ENCODE measurements at regions not wholly inside any gene's neighbourhood (a gene's known extent, or its start where the extent isn't known, plus 50 kb on each side); places are given as distances from the start of the nearest gene placed in this dataset.
A peak's percentile ranks its signal among the peaks of the same experiment; 100 is the strongest.

GRCh38 chr3:69445498-69445897, 59.6 kb upstream of the FRMD4B start:
- no peak for DNase-seq (ENCODE audit: low read depth in 1 of 2, low spot score in 1 of 2)
- no peak for TF ChIP-seq JUND (IDR thresholded peaks at IDR 0.05; ENCODE audit: low read depth)
- in situ Hi-C loops (cut with HindIII; ENCODE audit: low pct_unique_long_range_greater_than_20kb, low sequenced_read_pairs) = no loop called here

GRCh38 chr3:69445024-69445423, 59.1 kb upstream of the FRMD4B start:
- DNase-seq (ENCODE audit: low read depth in 1 of 2, low spot score in 1 of 2) = no peak
- in situ Hi-C loops (cut with HindIII; ENCODE audit: low pct_unique_long_range_greater_than_20kb, low sequenced_read_pairs) = no loop called here
- TF ChIP-seq JUND (IDR thresholded peaks at IDR 0.05; ENCODE audit: low read depth) = no peak

GRCh38 chr3:69443457-69443920, 57.6 kb upstream of the FRMD4B start:
- in situ Hi-C loops (cut with HindIII; ENCODE audit: low pct_unique_long_range_greater_than_20kb, low sequenced_read_pairs) = no loop called here
- TF ChIP-seq JUND (IDR thresholded peaks at IDR 0.05; ENCODE audit: low read depth) = no peak
- no peak for DNase-seq (ENCODE audit: low read depth in 1 of 2, low spot score in 1 of 2)

GRCh38 chr3:69442771-69443311, 57.0 kb upstream of the FRMD4B start:
- in situ Hi-C loops (cut with HindIII; ENCODE audit: low pct_unique_long_range_greater_than_20kb, low sequenced_read_pairs) = no loop called here
- TF ChIP-seq JUND (IDR thresholded peaks at IDR 0.05; ENCODE audit: low read depth) = no peak
- DNase-seq (ENCODE audit: low read depth in 1 of 2, low spot score in 1 of 2) = no peak

GRCh38 chr3:69441732-69442131, 55.8 kb upstream of the FRMD4B start:
- DNase-seq (ENCODE audit: low read depth in 1 of 2, low spot score in 1 of 2) = no peak
- in situ Hi-C loops (cut with HindIII; ENCODE audit: low pct_unique_long_range_greater_than_20kb, low sequenced_read_pairs) = no loop called here
- TF ChIP-seq JUND (IDR thresholded peaks at IDR 0.05; ENCODE audit: low read depth) = no peak

GRCh38 chr3:69441040-69441439, 55.2 kb upstream of the FRMD4B start:
- in situ Hi-C loops (cut with HindIII; ENCODE audit: low pct_unique_long_range_greater_than_20kb, low sequenced_read_pairs) = no loop called here
- DNase-seq (ENCODE audit: low read depth in 1 of 2, low spot score in 1 of 2) = no peak

GRCh38 chr3:69439643-69440270, 53.9 kb upstream of the FRMD4B start:
- no peak for TF ChIP-seq JUND (IDR thresholded peaks at IDR 0.05; ENCODE audit: low read depth)
- in situ Hi-C loops (cut with HindIII; ENCODE audit: low pct_unique_long_range_greater_than_20kb, low sequenced_read_pairs) = no loop called here
- peak in 1 of 2 experiments; percentile 29 for DNase-seq (ENCODE audit: low read depth in 1 of 2, low spot score in 1 of 2)

More at GRCh38 chr3:69441040-69441439, 55.2 kb upstream of the FRMD4B start:
- TF ChIP-seq JUND (IDR thresholded peaks at IDR 0.05; ENCODE audit: low read depth) = no peak

GRCh38 chr3:69438476-69438875, 52.6 kb upstream of the FRMD4B start:
- in situ Hi-C loops (cut with HindIII; ENCODE audit: low pct_unique_long_range_greater_than_20kb, low sequenced_read_pairs) = no loop called here
- no peak for DNase-seq (ENCODE audit: low read depth in 1 of 2, low spot score in 1 of 2)
- no peak for TF ChIP-seq JUND (IDR thresholded peaks at IDR 0.05; ENCODE audit: low read depth)

- in situ Hi-C loops (cut with HindIII; ENCODE audit: low pct_unique_long_range_greater_than_20kb, low sequenced_read_pairs) = no loop called here
- DNase-seq (ENCODE audit: low read depth in 1 of 2, low spot score in 1 of 2) = no peak
- no peak for TF ChIP-seq JUND (IDR thresholded peaks at IDR 0.05; ENCODE audit: low read depth)
These were observed 49.7 kb upstream of the FRMD4B start for GRCh38 chr3:69435274-69436265.
